GM18498 (cell line): ENCODE measurements at regions not wholly inside any gene's neighbourhood (a gene's known extent, or its start where the extent isn't known, plus 50 kb on each side); places are given as distances from the start of the nearest gene placed in this dataset.
A peak's percentile ranks its signal among the peaks of the same experiment; 100 is the strongest.

Experiments used
- ATAC-seq: cut with Tn5 transposase; IDR thresholded peaks from one replicate; pipeline ENCODE4 v1.9.1; 2021; ENCODE audit warnings: mild to moderate bottlenecking, moderate library complexity; ENCODE audit not compliant: unreplicated experiment

DNA sequence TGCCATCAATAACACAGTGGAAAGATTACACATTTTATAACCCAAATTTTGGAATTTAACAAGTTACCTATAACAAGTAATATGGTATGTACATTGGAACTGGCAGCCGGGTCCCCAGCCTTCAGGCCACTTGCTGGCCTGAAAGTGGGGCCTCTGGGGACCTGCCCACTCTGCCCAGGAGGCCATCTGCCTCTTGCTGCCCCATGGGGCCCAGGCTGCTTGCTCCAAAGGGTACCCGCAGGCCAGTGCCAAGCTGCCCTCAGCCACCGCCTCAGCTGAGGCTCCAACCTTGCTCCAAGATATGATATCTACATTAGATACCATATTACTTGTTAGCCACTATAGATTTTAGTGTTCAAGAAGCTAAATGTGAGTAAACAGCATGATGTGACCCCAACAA lies 120.8 kb upstream of the TMEFF2 start:
- no peak for ATAC-seq

DNA sequence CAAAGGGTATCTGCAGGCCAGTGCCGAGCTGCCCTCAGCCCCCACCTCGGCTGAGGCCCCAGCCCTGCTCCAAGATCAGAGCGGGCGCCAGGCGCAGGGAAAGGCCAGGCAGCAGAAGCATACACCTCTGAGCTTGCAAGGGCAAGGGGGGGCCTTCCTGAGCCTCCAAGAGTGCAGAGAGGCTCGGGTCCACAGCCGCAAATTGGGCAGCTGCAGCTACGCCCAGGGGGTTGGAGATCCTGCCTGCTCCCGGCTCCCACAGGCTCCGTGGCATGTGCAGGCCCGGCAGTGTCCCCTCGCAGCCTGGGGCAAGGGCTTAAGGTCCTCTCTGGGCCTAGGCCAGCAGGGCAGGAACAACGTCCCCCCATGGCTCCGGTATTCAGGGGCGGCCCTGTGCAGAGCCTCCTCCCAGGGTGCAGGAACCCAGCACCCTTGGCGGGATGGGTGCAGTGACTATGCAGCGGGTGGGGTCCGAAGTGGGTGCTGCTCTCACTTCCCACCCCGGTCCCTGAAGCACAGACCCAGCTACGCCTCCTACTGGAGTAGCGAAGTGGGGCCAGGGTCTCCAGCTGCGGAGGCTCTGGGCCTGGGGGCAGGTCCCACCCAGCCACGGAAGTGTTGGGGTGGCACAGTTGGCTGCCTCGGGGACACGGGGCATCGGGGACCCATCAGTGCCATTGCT lies 120.2 kb upstream of the TMEFF2 start:
- no peak for ATAC-seq

DNA sequence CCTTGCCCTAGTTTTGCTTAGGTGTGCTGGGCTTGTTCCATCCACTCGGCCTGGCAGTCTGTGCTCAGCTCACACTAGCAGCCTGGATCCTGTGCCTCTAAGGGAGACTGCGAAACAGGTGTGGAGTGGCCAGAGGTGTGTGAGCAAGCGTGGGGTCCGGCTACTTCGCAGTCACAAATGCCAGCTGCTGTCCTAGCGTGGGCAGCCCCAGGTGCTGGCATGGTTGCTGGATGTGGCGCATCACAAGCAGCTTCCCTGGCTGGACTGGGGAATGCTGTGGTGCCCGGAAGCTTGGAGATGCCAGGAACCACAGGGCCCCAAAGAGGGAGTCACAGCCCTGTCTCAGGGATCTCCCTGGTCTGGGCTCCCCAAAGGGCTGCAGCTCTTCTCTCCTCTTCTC lies 119.0 kb upstream of the TMEFF2 start:
- ATAC-seq, result no peak

DNA sequence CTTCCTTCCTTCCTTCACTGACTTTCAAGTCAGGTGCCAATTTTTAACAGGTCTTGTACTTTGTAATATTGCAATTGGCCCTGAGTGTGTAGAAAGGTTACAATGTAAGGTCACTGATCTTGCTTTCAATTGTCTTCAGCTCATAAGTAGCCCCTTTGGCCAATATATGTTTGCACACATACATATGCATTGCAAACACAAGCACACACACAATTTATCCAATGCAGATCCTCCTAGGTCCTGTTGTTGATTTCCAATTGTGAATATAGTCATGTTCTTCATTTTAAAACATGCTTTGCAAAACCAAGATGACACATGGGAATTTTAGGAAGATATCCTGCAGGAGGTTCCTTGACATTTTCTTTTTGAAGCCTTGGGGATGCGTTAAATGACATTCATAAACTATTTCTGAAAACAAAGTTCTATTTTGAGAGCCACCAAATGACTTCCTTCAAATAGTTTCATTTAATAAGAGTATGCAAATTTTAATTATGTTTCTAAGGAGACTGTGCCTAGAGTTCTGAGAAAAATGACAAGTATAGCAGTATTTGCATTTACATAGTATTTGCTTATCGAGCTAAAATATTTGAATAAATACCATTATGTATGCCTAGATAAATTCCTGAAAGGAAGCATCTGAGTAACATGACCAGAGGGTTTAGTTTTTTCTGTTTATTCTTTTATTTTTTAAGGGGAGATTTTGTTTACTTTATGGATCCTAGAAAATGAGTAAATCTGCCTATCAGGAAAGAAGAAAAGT lies 117.1 kb upstream of the TMEFF2 start:
- ATAC-seq, result no peak

DNA sequence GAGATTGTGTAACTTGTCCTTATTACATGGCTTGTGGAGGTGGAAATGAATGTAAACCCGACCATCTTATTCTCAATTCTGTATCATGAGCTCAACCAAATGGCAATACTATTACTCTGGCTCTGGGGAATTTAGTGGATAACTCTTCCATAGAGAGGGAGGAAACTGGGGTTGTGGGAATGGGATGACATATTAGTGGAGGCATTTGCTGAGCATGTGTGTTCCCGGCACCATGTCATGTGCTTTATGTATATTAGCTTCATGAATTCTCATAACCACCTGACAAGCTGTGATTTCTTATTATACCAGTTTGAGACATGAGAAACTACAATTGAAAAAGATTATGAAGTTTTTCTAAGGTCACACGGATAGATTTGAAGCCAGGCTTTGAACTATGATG lies 112.8 kb upstream of the TMEFF2 start:
- ATAC-seq, result no peak

DNA sequence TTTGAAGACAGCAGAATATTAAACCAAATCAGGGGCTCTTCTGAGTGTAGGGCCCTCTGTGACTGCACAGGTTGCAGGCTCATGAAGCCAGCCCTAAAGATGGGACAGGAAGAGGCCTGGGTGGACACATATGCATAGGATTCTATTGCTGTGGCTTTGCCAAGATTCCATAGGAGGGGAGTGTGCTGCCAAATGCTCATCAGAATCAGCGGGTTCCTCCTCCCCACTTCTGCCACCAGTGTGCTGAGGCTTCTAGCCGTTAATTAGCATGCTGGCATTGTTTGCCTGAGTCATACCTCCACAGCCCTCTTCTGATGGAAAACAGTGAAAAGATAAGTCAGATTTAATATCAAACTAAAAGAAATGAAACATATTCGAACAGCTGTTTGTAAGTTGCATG lies 103.9 kb upstream of the TMEFF2 start:
- no peak for ATAC-seq

DNA sequence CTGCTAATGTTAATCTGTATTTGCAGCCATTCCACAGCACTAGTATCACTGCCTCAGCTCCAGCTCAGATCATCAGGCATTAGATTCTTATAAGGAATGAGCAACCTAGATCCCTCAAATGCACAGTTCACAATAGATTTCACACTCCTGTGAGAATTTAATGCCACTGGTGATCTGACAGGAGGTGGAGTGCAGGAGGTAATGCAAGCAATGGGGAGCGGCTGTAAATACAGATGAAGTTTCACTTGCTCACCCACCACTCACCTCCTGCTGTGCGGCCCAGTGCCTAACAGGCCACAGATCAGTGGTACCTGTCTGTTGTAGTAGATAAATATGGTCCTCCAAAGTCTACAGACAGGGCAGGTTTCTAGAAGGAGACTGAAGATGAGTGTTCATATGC lies 97.7 kb upstream of the TMEFF2 start:
- no peak for ATAC-seq

DNA sequence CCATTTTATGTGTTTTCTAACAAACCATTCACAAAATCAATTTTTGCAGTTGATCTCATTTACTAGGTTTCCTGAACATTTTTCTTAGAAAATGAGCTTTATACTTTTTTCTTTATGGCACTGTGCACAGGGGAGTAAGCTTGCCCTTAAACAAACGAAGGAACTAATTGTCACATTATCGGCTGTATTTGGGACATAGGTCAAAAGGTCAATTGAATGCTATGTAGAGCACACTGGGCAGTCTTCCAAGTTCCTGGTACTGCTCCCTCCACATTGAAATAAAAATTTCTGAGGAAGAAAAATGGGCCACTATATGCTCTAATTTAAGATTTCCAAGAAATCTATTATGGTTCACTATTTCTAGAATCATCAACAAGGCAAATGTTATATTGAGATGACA lies 93.6 kb upstream of the TMEFF2 start:
- ATAC-seq, result no peak

DNA sequence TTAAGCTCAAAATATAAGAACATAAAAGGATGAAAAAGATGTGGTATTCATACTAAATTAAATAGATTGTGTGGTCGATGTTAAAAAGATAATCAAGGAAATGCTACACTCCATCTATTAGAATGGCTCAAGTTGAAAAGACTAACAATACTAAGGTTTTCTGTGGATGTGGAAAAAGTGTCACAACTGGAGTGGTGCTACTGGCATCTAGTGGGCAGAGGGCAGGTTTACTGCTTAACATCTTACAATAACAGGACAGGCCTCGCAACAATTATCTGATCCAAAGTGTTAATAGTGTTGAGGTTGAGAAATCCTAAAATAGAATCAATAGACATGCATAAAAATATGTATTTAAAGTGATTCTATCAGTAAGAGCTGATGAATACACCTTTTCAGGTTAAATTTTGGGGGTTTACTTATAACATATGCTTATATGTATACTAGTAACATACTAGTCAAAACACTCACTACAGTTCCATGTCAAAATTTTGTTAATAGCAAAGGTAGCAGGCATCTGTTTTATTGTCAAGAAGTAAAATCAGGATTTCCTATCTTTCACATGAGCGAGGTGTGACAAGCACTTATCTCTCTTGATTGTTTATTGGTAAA lies 91.5 kb upstream of the TMEFF2 start:
- peak; percentile 45 for ATAC-seq

DNA sequence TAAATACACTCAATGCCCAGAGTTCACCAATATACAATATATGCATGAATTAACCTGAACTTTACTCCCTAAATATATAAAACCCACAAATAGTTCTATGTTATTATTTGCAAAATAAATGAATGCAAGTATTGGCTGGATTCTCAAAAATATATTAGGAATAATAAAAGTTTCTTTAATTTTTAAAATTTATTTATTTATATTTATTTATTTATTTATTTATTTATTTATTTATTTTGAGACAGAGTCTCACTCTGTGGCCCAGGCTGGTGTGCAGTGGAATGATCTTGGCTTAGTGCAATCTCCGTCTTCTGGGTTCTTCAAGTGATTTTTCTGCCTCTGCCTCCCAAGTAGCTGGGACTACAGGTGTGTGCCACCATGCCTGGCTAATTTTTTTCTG lies 88.7 kb upstream of the TMEFF2 start:
- no peak for ATAC-seq

DNA sequence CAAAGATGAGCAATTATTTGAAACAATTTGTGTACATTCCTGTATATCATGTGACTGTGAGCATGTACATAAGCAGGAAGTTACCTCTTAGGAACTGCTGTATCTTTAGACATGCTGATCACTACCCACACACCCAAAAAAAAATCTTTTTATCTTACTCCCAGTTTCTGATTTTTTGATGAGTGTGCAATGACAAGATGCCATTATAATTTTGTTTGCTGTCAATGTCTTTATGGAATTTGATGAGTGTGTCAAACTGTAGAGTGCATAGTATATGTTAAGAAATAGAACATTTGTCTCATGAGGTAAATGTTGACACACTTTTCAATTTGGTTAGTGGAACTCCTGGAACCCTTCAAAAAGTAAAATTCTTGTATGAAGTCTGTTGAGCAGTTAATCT lies 84.0 kb upstream of the TMEFF2 start:
- no peak for ATAC-seq

DNA sequence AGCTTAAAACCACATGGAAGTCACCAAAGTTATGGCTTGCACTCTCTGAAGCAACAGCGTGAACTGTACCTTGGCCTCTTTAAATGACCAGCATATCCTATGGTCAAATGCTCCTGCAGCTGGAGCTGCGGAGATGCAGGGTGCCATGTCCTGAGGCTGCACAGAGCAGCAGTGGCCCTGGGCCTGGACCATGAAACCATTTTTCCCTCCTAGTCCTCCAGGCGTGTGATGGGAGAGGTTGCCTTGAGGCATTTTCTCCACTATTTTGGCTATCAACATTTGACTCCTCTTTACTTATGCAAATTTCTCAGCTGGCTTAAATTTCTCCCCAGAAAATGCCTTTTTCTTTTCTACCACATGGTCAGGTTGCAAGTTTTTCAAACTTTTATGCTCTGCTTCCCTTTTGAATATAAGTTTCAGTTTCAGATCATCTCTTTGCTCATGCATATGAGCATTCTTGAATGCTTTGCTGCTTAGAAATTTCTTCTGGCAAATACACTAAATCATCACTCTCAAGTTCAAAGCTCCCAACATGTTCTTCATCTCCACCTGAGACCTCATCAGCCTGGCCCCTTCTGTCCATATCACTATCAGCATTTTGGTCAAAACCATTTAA lies 82.9 kb upstream of the TMEFF2 start:
- ATAC-seq, result no peak

DNA sequence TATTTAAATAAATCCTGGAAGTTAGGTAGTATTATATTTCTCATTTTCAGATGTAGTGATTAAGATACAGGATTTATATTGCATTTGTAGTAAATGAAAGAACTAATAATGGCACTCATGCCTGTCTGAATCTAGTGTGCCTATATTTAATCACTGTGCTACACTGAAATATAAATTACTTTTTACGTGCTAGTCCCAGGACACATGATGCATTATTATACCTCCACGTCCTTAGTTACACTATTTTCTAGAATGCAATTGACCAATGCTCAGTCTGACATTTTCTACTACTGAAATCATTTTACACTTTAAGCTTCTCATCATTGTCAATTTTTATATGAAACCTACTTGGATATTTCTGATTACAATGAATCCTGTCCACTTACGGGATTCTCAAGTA lies 80.9 kb upstream of the TMEFF2 start:
- ATAC-seq, result no peak

DNA sequence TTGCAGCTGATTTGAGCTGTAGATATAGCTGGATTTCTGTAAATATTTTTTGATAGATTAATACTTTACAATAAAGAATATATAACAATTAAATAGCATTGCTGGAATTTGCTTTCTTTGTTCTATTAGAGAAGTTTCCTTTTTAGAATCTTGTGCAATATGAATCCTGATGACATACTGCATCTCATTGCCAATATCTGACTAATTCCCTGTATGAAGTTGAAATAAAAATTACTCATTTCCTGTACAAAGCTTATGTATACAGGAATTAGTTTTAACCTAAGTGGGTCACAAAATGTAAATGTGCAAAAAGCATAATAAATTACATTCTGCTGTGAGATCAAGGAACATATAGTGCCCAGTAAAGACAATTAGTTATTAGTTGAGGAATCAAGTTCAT lies 72.8 kb upstream of the TMEFF2 start:
- ATAC-seq, result no peak

DNA sequence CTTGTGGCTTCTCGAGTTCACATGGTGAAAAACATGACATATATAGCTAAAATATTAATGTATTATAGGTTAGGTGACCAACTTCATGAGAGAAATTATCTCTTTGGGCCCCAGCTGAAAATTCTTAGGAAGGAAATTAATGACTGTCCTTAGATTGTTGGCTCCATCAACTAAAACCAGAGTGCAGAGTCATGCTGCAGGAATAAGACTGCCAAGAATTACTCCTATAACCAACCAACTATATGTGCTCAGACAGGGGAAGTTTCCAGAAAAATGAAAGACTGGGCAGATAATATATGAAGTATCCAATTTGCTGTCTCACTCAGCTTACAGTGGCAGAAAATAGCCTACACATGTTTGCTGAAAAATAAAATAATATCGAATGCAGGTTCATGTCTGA lies 71.0 kb upstream of the TMEFF2 start:
- ATAC-seq, result no peak

DNA sequence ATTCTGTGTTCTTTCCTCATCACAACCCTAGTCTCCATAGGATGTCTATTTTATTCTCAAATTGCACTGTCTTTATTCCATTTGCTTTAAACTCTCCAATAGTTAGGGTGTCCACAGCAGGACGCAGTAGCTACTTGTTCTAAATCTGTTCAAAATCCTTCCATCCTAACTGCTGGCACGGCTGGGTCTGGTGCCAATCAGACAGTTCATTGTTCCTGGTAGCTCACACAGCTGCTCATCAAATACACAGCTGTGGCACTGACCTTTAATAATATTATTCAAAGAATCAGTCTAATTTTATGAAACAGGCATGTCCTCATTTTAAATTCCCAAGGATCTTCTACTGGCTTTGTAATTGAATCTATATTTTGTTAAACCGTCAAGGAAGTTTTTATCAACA lies 59.7 kb upstream of the TMEFF2 start:
- no peak for ATAC-seq

DNA sequence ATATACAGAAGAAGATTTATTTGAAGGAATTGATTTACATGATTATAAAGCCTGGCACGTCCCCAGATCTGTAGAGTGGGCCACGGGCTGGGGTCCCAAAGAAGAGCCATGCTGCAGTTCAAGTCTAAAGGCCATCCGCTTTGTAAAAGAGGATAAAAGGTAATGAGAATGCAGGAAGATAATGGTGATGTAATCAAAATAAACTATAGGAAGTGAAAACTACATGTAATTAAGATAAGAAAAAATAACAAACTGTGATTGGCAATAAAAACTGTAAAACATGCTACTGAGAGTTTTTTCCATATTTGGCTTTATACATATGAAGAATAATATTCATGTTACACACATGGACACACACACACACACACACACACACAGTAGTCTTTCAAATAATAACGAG lies 59.0 kb upstream of the TMEFF2 start:
- no peak for ATAC-seq

DNA sequence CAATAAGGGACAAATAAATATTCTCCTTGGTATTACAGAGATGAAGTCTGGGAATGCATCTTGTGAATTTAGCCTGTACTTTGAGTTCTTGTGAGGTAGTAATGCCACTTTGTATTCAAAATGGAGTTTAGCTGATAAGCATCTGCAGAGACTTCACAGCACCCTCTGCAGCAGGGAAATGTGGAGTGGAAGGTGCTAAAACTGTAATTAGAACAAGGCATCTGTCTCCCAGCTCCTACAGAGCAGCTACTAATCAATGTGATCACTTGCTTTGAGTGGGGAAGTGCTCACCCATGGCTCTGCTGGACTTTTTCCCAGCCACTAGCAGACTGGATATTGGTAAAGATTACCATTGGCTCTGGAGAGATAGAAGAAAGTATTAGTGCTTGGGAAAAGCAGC lies 56.2 kb upstream of the TMEFF2 start:
- ATAC-seq, result no peak

DNA sequence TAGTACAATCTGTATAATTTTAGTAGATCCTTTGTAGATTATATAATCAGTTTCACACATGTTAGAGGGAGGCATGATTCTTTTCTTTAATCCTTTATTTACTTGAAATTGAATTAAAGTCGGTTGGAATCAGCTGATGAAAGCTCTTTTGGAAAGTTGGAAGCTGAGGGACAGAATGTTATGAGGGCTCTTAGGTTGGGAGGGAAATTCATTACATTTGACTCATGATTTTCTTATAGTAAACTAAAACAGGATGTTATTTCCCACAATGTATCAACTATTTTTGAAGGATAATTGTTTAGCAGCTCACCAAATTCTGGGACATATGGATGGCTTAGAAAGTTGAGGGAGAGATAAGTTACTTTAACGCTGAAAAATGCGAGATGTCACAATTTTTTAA lies 52.7 kb upstream of the TMEFF2 start:
- no peak for ATAC-seq

DNA sequence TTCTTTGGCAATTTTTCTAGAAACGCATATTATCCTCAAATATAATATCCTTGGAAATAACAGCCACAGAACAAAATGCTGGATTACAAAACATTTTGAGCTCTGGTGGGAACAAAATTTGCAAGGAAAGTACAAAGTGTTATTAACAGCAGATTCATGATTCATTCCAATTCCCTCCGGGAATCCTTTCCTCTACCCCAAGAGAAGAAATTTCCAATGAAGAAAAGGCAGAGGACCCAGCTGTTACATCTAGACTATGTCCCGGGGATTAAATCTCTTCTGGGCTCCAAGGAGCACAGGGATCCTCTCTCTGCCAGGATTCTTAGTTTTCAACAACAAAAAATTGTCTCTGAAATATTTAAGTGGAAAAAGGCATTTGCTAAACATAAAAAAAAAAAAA lies 51.6 kb upstream of the TMEFF2 start:
- no peak for ATAC-seq

DNA sequence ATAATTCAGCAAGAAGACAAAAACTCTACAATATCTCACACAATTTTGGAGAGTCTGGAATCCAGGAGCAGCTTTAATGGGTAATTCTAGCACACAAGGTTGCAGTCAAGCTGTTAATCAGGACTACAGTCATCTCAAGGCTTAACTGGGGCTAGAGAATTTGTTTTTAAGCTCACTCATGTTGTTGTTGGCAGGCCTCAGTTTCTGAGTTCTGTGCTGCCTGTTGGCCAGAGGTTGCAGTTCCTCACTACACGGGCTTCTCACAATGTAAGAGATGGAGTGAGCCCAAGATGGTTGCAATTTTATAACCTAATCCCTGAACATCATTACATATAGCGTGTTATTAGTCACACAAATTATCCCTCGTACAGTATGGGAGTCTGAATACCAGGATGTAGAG lies 50.6 kb upstream of the TMEFF2 start:
- no peak for ATAC-seq
